ENCODE measurements at regions not wholly inside any gene's neighbourhood (a gene's known extent, or its start where the extent isn't known, plus 50 kb on each side); places are given as distances from the start of the nearest gene placed in this dataset.

GRCh38 chr18:54774981-54775665 is 53.2 kb upstream of the RAB27B start:
- peak overlapping the region; percentile 5 for H3K4me2 ChIP-seq (ENCODE audit: low read depth, low read length, poor library complexity, severe bottlenecking)
- H3K9ac ChIP-seq (ENCODE audit: low read depth, low read length, poor library complexity, severe bottlenecking), result no peak overlapping the region
- H3K9me3 ChIP-seq (ENCODE audit: insufficient read depth, low read depth, low read length), result no peaks in the 10 kb centered on the region
- H3K4me1 ChIP-seq (ENCODE audit: insufficient read depth, low read length, poor library complexity, severe bottlenecking), result peaks cover 50% of the 10 kb centered on the region
- H4K20me1 ChIP-seq (ENCODE audit: insufficient read depth, low read length, poor library complexity, severe bottlenecking), result no peaks in the 10 kb centered on the region
- H3F3A ChIP-seq (ENCODE audit: low read depth), result peaks cover 8% of the 10 kb centered on the region; the same call in 1 of the 2 replicates
- TF ChIP-seq CTCF (conservative IDR thresholded peaks at IDR 0.05; ENCODE audit: low read length) (no peak), EZH2phosphoT487 (IDR thresholded peaks at IDR 0.05; ENCODE audit: borderline replicate concordance) (no peak)
- H3K9me2 ChIP-seq (replicated peaks; ENCODE audit: low read depth, low read length), result no peaks in the 10 kb centered on the region
- H3K4me3 ChIP-seq (ENCODE audit: low read length, poor library complexity, severe bottlenecking), result no peak overlapping the region
- H3K27me3 ChIP-seq (ENCODE audit: insufficient read depth, low read length, poor library complexity, severe bottlenecking), result no peaks in the 10 kb centered on the region
- H3K36me3 ChIP-seq (ENCODE audit: insufficient read depth, low read length), result no peaks in the 10 kb centered on the region
- H3K79me2 ChIP-seq (ENCODE audit: insufficient read depth, low read length), result no peaks in the 10 kb centered on the region
- no peak overlapping the region for H2AFZ ChIP-seq (ENCODE audit: low read length)

GRCh38 chr18:54775686-54776085 is 52.6 kb upstream of the RAB27B start:
- H3K36me3 ChIP-seq (ENCODE audit: insufficient read depth, low read length), result no peaks in the 10 kb centered on the region
- no peak overlapping the region for H2AFZ ChIP-seq (ENCODE audit: low read length)
- no peak overlapping the region for H3K4me3 ChIP-seq (ENCODE audit: low read length, poor library complexity, severe bottlenecking)
- H3K9me2 ChIP-seq (replicated peaks; ENCODE audit: low read depth, low read length), result no peaks in the 10 kb centered on the region
- no peak overlapping the region for H3K9ac ChIP-seq (ENCODE audit: low read depth, low read length, poor library complexity, severe bottlenecking)
- H3K4me2 ChIP-seq (ENCODE audit: low read depth, low read length, poor library complexity, severe bottlenecking), result peak overlapping the region; percentile 21
- no peaks in the 10 kb centered on the region for H3K79me2 ChIP-seq (ENCODE audit: insufficient read depth, low read length)
- H3K9me3 ChIP-seq (ENCODE audit: insufficient read depth, low read depth, low read length), result no peaks in the 10 kb centered on the region
- peaks cover 55% of the 10 kb centered on the region for H3K4me1 ChIP-seq (ENCODE audit: insufficient read depth, low read length, poor library complexity, severe bottlenecking)
- no peaks in the 10 kb centered on the region for H4K20me1 ChIP-seq (ENCODE audit: insufficient read depth, low read length, poor library complexity, severe bottlenecking)
- no peaks in the 10 kb centered on the region for H3K27me3 ChIP-seq (ENCODE audit: insufficient read depth, low read length, poor library complexity, severe bottlenecking)
- peaks cover 8% of the 10 kb centered on the region; the same call in 1 of the 2 replicates for H3F3A ChIP-seq (ENCODE audit: low read depth)
- TF ChIP-seq EZH2phosphoT487 (IDR thresholded peaks at IDR 0.05; ENCODE audit: borderline replicate concordance), result no peak
- peak; percentile 41 for TF ChIP-seq CTCF (conservative IDR thresholded peaks at IDR 0.05; ENCODE audit: low read length)

- Histone ChIP-seq H3K9ac (ENCODE audit: low read depth, low read length, poor library complexity, severe bottlenecking) (no peak overlapping the region), H2AFZ (ENCODE audit: low read length) (no peak overlapping the region)
These were observed 51.8 kb upstream of the RAB27B start for GRCh38 chr18:54776282-54776977.

More at GRCh38 chr18:54776282-54776977, 51.8 kb upstream of the RAB27B start:
- no peaks in the 10 kb centered on the region for H3K9me2 ChIP-seq (replicated peaks; ENCODE audit: low read depth, low read length)
- H3K36me3 ChIP-seq (ENCODE audit: insufficient read depth, low read length), result no peaks in the 10 kb centered on the region
- H3F3A ChIP-seq (ENCODE audit: low read depth), result peaks cover 8% of the 10 kb centered on the region; the same call in 1 of the 2 replicates
- H3K9me3 ChIP-seq (ENCODE audit: insufficient read depth, low read depth, low read length), result no peaks in the 10 kb centered on the region
- peaks cover 62% of the 10 kb centered on the region for H3K4me1 ChIP-seq (ENCODE audit: insufficient read depth, low read length, poor library complexity, severe bottlenecking)
- TF ChIP-seq CTCF (conservative IDR thresholded peaks at IDR 0.05; ENCODE audit: low read length) (no peak), EZH2phosphoT487 (IDR thresholded peaks at IDR 0.05; ENCODE audit: borderline replicate concordance) (no peak)
- no peak overlapping the region for H3K4me3 ChIP-seq (ENCODE audit: low read length, poor library complexity, severe bottlenecking)
- no peaks in the 10 kb centered on the region for H3K27me3 ChIP-seq (ENCODE audit: insufficient read depth, low read length, poor library complexity, severe bottlenecking)
- no peaks in the 10 kb centered on the region for H4K20me1 ChIP-seq (ENCODE audit: insufficient read depth, low read length, poor library complexity, severe bottlenecking)
- peak overlapping the region; percentile 21 for H3K4me2 ChIP-seq (ENCODE audit: low read depth, low read length, poor library complexity, severe bottlenecking)
- H3K79me2 ChIP-seq (ENCODE audit: insufficient read depth, low read length), result no peaks in the 10 kb centered on the region
